SK-N-SH (cell line): ENCODE measurements at regions not wholly inside any gene's neighbourhood (a gene's known extent, or its start where the extent isn't known, plus 50 kb on each side); places are given as distances from the start of the nearest gene placed in this dataset.

Experiments
- CTCF ChIA-PET: fragments of 300-600, 350-600 bp; formaldehyde crosslinking; extraction: SDS; loops from one replicate; lab custom pipeline; 2021; lab: Yijun Ruan, JAX
- POLR2A ChIA-PET: fragments of 350-600 bp; sonication (Branson Sonifier 250); formaldehyde crosslinking; extraction: SDS; loops from one replicate; lab custom pipeline; 2020; ENCODE audit warnings: antibody characterized with exemption, inconsistent platforms; lab: Yijun Ruan, JAX
- DNase-seq: peaks from one replicate; pipeline ENCODE4 v3.0.0; 2012
- H2AFZ ChIP-seq: fragments of 200-600 bp; sonication (generic); 2 replicates; pipeline ENCODE4 v1.8.1; 2016; ENCODE audit warnings: antibody characterized with exemption, mild to moderate bottlenecking, low read depth
- H3F3A ChIP-seq: fragments of 200-600 bp; sonication (generic); replicated peaks from 2 replicates; pipeline ENCODE3; 2016; ENCODE audit warnings: antibody characterized with exemption, mild to moderate bottlenecking; ENCODE audit not compliant: insufficient read depth
- H3K27ac ChIP-seq, 2 experiments: fragments of 200-500 bp in 1 of 2; fragments of 200-600 bp in 1 of 2; sonication (Bioruptor generic) in 1 of 2; sonication (generic), shearing (Covaris generic) in 1 of 2; 2 replicates each; pipeline versions ENCODE4 v1.5.1 to v1.6.1; 2014 to 2016; ENCODE audit warnings: low read depth in 2 of 2, inconsistent platforms in 1 of 2, low read length in 1 of 2, mild to moderate bottlenecking in 1 of 2, mixed read lengths in 1 of 2
- H3K27me3 ChIP-seq: fragments of 200-600 bp; sonication (generic), shearing (Covaris generic); 2 replicates; pipeline ENCODE4 v1.6.1; 2016; ENCODE audit warnings: mixed run types; ENCODE audit not compliant: insufficient read depth
- H3K36me3 ChIP-seq, 2 experiments: fragments of 200-500 bp in 1 of 2; fragments of 200-600 bp in 1 of 2; sonication (Bioruptor generic) in 1 of 2; sonication (generic) in 1 of 2; replicated peaks in 1 of 2; 2 replicates each; pipeline versions ENCODE3 to v1.5.1; 2014 to 2016; ENCODE audit warnings: low read length in 1 of 2, mild to moderate bottlenecking in 1 of 2; ENCODE audit not compliant: insufficient read depth in 2 of 2, control insufficient read depth in 1 of 2
- H3K4me1 ChIP-seq, 2 experiments: fragments of 200-500 bp in 1 of 2; fragments of 200-600 bp in 1 of 2; sonication (Bioruptor generic) in 1 of 2; sonication (generic), shearing (Covaris generic) in 1 of 2; 2 replicates each; pipeline versions ENCODE4 v1.5.1 to v1.6.1; 2014 to 2016; ENCODE audit warnings: low read depth in 1 of 2, low read length in 1 of 2, mixed run types in 1 of 2; ENCODE audit not compliant: insufficient read depth in 2 of 2, control insufficient read depth in 1 of 2
- H3K4me2 ChIP-seq: fragments of 200-600 bp; sonication (generic), shearing (Covaris generic); 2 replicates; pipeline ENCODE4 v1.6.1; 2017; ENCODE audit warnings: mixed run types
- H3K4me3 ChIP-seq, 2 experiments: fragments of 200-500 bp in 1 of 2; fragments of 200-600 bp in 1 of 2; sonication (Bioruptor generic) in 1 of 2; sonication (generic), shearing (Covaris generic) in 1 of 2; 2 replicates each; pipeline versions ENCODE4 v1.5.1 to v1.8.1; 2014 to 2016; ENCODE audit warnings: low read depth in 2 of 2, inconsistent platforms in 1 of 2, low read length in 1 of 2, mild to moderate bottlenecking in 1 of 2, mixed read lengths in 1 of 2, moderate library complexity in 1 of 2
- H3K79me2 ChIP-seq: fragments of 200-600 bp; sonication (generic); 2 replicates; pipeline ENCODE4 v1.8.1; 2017; ENCODE audit warnings: mild to moderate bottlenecking; ENCODE audit not compliant: insufficient read depth
- H3K9ac ChIP-seq: fragments of 200-600 bp; sonication (generic); 2 replicates; pipeline ENCODE4 v1.6.1; 2017; ENCODE audit warnings: mixed run types
- H3K9me2 ChIP-seq: fragments of 200-600 bp; sonication (generic); 2 replicates; pipeline ENCODE4 v1.6.1; 2017; ENCODE audit warnings: mixed run types
- H3K9me3 ChIP-seq: fragments of 200-600 bp; sonication (generic); 2 replicates; pipeline ENCODE4 v1.6.1; 2017; ENCODE audit warnings: mixed run types, mild to moderate bottlenecking, moderate library complexity
- H4K20me1 ChIP-seq: fragments of 200-600 bp; sonication (generic); 2 replicates; pipeline ENCODE4 v1.6.1; 2017; ENCODE audit warnings: mild to moderate bottlenecking, mixed run types; ENCODE audit not compliant: insufficient read depth
- CTCF ChIP-seq: fragments of 200-600 bp; sonication (generic); IDR thresholded peaks from 2 replicates; pipeline ENCODE4 v1.6.1; 2017; ENCODE audit warnings: antibody characterized with exemption, mild to moderate bottlenecking, moderate library complexity
- ELF1 ChIP-seq: IDR thresholded peaks from 2 replicates; pipeline ENCODE4 v1.4.0; 2012
- FOSL2 ChIP-seq: IDR thresholded peaks from 2 replicates; pipeline ENCODE4 v1.4.0; 2012; ENCODE audit warnings: low read depth, mild to moderate bottlenecking, moderate library complexity, borderline replicate concordance
- FOXM1 ChIP-seq: IDR thresholded peaks from 2 replicates; pipeline ENCODE4 v1.4.0; 2012; ENCODE audit warnings: low read depth, mild to moderate bottlenecking
- MEF2A ChIP-seq: IDR thresholded peaks from 2 replicates; pipeline ENCODE4 v1.4.0; 2012; ENCODE audit warnings: low read depth, borderline replicate concordance
- MXI1 ChIP-seq: IDR thresholded peaks from 2 replicates; pipeline ENCODE4 v1.6.1; 2012; ENCODE audit warnings: mild to moderate bottlenecking, low read depth, low read length, improper control_type of control experiment
- NRF1 ChIP-seq: IDR thresholded peaks from 2 replicates; pipeline ENCODE4 v1.6.1; 2012; ENCODE audit warnings: low read depth, mild to moderate bottlenecking, low read length
- POLR2AphosphoS5 ChIP-seq: IDR thresholded peaks from 2 replicates; pipeline ENCODE4 v1.6.1; 2012; ENCODE audit warnings: low read depth, low read length
- RAD21 ChIP-seq: IDR thresholded peaks from 2 replicates; pipeline ENCODE4 v1.6.1; 2012; ENCODE audit warnings: mild to moderate bottlenecking, low read length
- RCOR1 ChIP-seq: fragments of 150-350 bp; IDR thresholded peaks from 2 replicates; pipeline ENCODE4 v1.6.1; 2017; ENCODE audit warnings: antibody characterized with exemption, low read length
- RFX5 ChIP-seq: IDR thresholded peaks from 2 replicates; pipeline ENCODE4 v1.6.1; 2012; ENCODE audit warnings: mild to moderate bottlenecking, improper control_type of control experiment, low read length
- TEAD4 ChIP-seq: IDR thresholded peaks from 2 replicates; pipeline ENCODE4 v1.4.0; 2012; ENCODE audit warnings: mild to moderate bottlenecking, borderline replicate concordance; ENCODE audit not compliant: insufficient read depth
- USF2 ChIP-seq: fragments of 150-350 bp; IDR thresholded peaks from 2 replicates; pipeline ENCODE4 v1.6.1; 2017; ENCODE audit warnings: antibody characterized with exemption, low read length, low read depth, borderline replicate concordance
- ZBTB33 ChIP-seq: IDR thresholded peaks from 2 replicates; pipeline ENCODE4 v1.4.0; 2012; ENCODE audit warnings: low read depth, borderline replicate concordance
- WGBS: methylation state at CpG from one replicate; pipeline ENCODE4 v1.1.6; 2017; ENCODE audit warnings: low lambda C conversion rate; 5-methylcytosine and 5-hydroxymethylcytosine counted together

- Histone ChIP-seq H3K4me1 (no peaks in the 10 kb centered on the region), H3K9ac (no peak overlapping the region), H3K9me2 (no peaks in the 10 kb centered on the region), H3F3A (no peaks in the 10 kb centered on the region), H3K27ac (no peak overlapping the region), H3K27me3 (no peaks in the 10 kb centered on the region), H3K4me3 (no peak overlapping the region), H3K4me2 (no peak overlapping the region), H3K9me3 (no peaks in the 10 kb centered on the region), H4K20me1 (no peaks in the 10 kb centered on the region), H3K36me3 (no peaks in the 10 kb centered on the region), H2AFZ (no peak overlapping the region), H3K79me2 (no peaks in the 10 kb centered on the region)
- TF ChIP-seq RFX5 (no peak), ELF1 (no peak), POLR2AphosphoS5 (no peak), MXI1 (no peak), RCOR1 (no peak), TEAD4 (no peak), USF2 (no peak), NRF1 (no peak), ZBTB33 (no peak), FOSL2 (no peak), MEF2A (no peak), RAD21 (no peak), CTCF (no peak), FOXM1 (no peak)
- WGBS: 8% methylated on average over 7 of the region's 7 CpGs
- CTCF ChIA-PET: interaction anchor here (0.6 to 1.4 kb wide), 2 partner anchors 58 to 631 kb away, joined by 3 read pairs; no protein-coding TSS in a partner anchor
- POLR2A ChIA-PET: no interaction called here
- no peak for DNase-seq
Observed at GRCh38 chr7:117997862-117998825, 124.9 kb upstream of the CTTNBP2 start.
